ENCODE measurements at regions not wholly inside any gene's neighbourhood (a gene's known extent, or its start where the extent isn't known, plus 50 kb on each side); places are given as distances from the start of the nearest gene placed in this dataset.

GRCh38 chr2:6381326-6381725, 484.4 kb downstream of the CMPK2 start:
- H3K36me3 ChIP-seq (ENCODE audit: insufficient read depth, low read length) = no peaks in the 10 kb centered on the region
- no peaks in the 10 kb centered on the region for H3K27me3 Mint-ChIP-seq (ENCODE audit: low read depth, unreplicated experiment)

GRCh38 chr2:6384341-6384740, 481.4 kb downstream of the CMPK2 start:
- Mint-ChIP-seq H3K4me3 (ENCODE audit: unreplicated experiment) (no peak overlapping the region), H3K4me1 (ENCODE audit: low read depth, unreplicated experiment) (peaks cover 5% of the 10 kb centered on the region), H3K27ac (ENCODE audit: unreplicated experiment) (no peak overlapping the region), H3K36me3 (ENCODE audit: low read depth, unreplicated experiment) (no peaks in the 10 kb centered on the region), H3K27me3 (ENCODE audit: low read depth, unreplicated experiment) (no peaks in the 10 kb centered on the region), H3K9me3 (ENCODE audit: unreplicated experiment) (peaks cover 2% of the 10 kb centered on the region)
- Histone ChIP-seq H3K4me1 (ENCODE audit: insufficient read depth, low read length) (no peaks in the 10 kb centered on the region), H3K27ac (ENCODE audit: low read depth, low read length) (no peak overlapping the region), H3K4me3 (ENCODE audit: insufficient read depth, low read depth, low read length) (no peak overlapping the region), H2AFZ (ENCODE audit: low read depth, low read length) (no peak overlapping the region), H3K36me3 (ENCODE audit: insufficient read depth, low read length) (no peaks in the 10 kb centered on the region), H4K20me1 (ENCODE audit: insufficient read depth, low read length) (no peaks in the 10 kb centered on the region), H3K9me3 (ENCODE audit: insufficient read depth, low read depth, low read length) (no peaks in the 10 kb centered on the region), H3K79me2 (ENCODE audit: insufficient read depth, low read length) (no peaks in the 10 kb centered on the region), H3K4me2 (ENCODE audit: low read length) (no peak overlapping the region), H3K27me3 (ENCODE audit: insufficient read depth, low read length) (no peaks in the 10 kb centered on the region), H3K9ac (ENCODE audit: low read length) (no peak overlapping the region)
- TF ChIP-seq EZH2 (IDR thresholded peaks at IDR 0.05; ENCODE audit: insufficient read depth, low read length) (no peak), CTCF (IDR thresholded peaks at IDR 0.05; ENCODE audit: insufficient read depth, low read depth, low read length) (no peak)
- DNase-seq (ENCODE audit: low read depth) (no peak), FAIRE-seq (no peak)

More at GRCh38 chr2:6381326-6381725, 484.4 kb downstream of the CMPK2 start:
- H3K36me3 Mint-ChIP-seq (ENCODE audit: low read depth, unreplicated experiment) = no peaks in the 10 kb centered on the region
- no peaks in the 10 kb centered on the region for H3K4me1 Mint-ChIP-seq (ENCODE audit: low read depth, unreplicated experiment)
- Histone ChIP-seq H3K9ac (ENCODE audit: low read length) (no peak overlapping the region), H3K4me1 (ENCODE audit: insufficient read depth, low read length) (no peaks in the 10 kb centered on the region), H4K20me1 (ENCODE audit: insufficient read depth, low read length) (no peaks in the 10 kb centered on the region), H3K27ac (ENCODE audit: low read depth, low read length) (no peak overlapping the region), H3K27me3 (ENCODE audit: insufficient read depth, low read length) (no peaks in the 10 kb centered on the region), H3K4me3 (ENCODE audit: insufficient read depth, low read depth, low read length) (no peak overlapping the region), H3K79me2 (ENCODE audit: insufficient read depth, low read length) (no peaks in the 10 kb centered on the region), H3K4me2 (ENCODE audit: low read length) (no peak overlapping the region), H3K9me3 (ENCODE audit: insufficient read depth, low read depth, low read length) (no peaks in the 10 kb centered on the region), H2AFZ (ENCODE audit: low read depth, low read length) (no peak overlapping the region)
- H3K9me3 Mint-ChIP-seq (ENCODE audit: unreplicated experiment) = no peaks in the 10 kb centered on the region
- TF ChIP-seq CTCF (IDR thresholded peaks at IDR 0.05; ENCODE audit: insufficient read depth, low read depth, low read length) = no peak
- TF ChIP-seq EZH2 (IDR thresholded peaks at IDR 0.05; ENCODE audit: insufficient read depth, low read length) = no peak
- H3K4me3 Mint-ChIP-seq (ENCODE audit: unreplicated experiment) = no peak overlapping the region
- DNase-seq (ENCODE audit: low read depth) = no peak
- H3K27ac Mint-ChIP-seq (ENCODE audit: unreplicated experiment) = no peak overlapping the region
- FAIRE-seq = no peak

- no peak overlapping the region for H3K27ac ChIP-seq (ENCODE audit: low read depth, low read length)
- FAIRE-seq = no peak
- no peak overlapping the region for H3K4me3 ChIP-seq (ENCODE audit: insufficient read depth, low read depth, low read length)
- Mint-ChIP-seq H3K27me3 (ENCODE audit: low read depth, unreplicated experiment) (no peaks in the 10 kb centered on the region), H3K4me3 (ENCODE audit: unreplicated experiment) (no peak overlapping the region), H3K36me3 (ENCODE audit: low read depth, unreplicated experiment) (no peaks in the 10 kb centered on the region), H3K9me3 (ENCODE audit: unreplicated experiment) (peaks cover 2% of the 10 kb centered on the region), H3K27ac (ENCODE audit: unreplicated experiment) (no peak overlapping the region), H3K4me1 (ENCODE audit: low read depth, unreplicated experiment) (peaks cover 6% of the 10 kb centered on the region)
- no peak overlapping the region for H3K9ac ChIP-seq (ENCODE audit: low read length)
- no peak overlapping the region for H2AFZ ChIP-seq (ENCODE audit: low read depth, low read length)
- no peak overlapping the region for H3K4me2 ChIP-seq (ENCODE audit: low read length)
- H3K27me3 ChIP-seq (ENCODE audit: insufficient read depth, low read length) = no peaks in the 10 kb centered on the region
- H3K36me3 ChIP-seq (ENCODE audit: insufficient read depth, low read length) = no peaks in the 10 kb centered on the region
- H3K79me2 ChIP-seq (ENCODE audit: insufficient read depth, low read length) = no peaks in the 10 kb centered on the region
- DNase-seq (ENCODE audit: low read depth) = no peak
- TF ChIP-seq CTCF (IDR thresholded peaks at IDR 0.05; ENCODE audit: insufficient read depth, low read depth, low read length) (no peak), EZH2 (IDR thresholded peaks at IDR 0.05; ENCODE audit: insufficient read depth, low read length) (no peak)
- no peaks in the 10 kb centered on the region for H4K20me1 ChIP-seq (ENCODE audit: insufficient read depth, low read length)
- H3K4me1 ChIP-seq (ENCODE audit: insufficient read depth, low read length) = no peaks in the 10 kb centered on the region
- no peaks in the 10 kb centered on the region for H3K9me3 ChIP-seq (ENCODE audit: insufficient read depth, low read depth, low read length)
Observed at GRCh38 chr2:6392354-6392753, 473.4 kb downstream of the CMPK2 start.
